ENCODE measurements at regions not wholly inside any gene's neighbourhood (a gene's known extent, or its start where the extent isn't known, plus 50 kb on each side); places are given as distances from the start of the nearest gene placed in this dataset.
A peak's percentile ranks its signal among the peaks of the same experiment; 100 is the strongest.
"Not testable (repeated sequence)": the region's sequence is repeated elsewhere in the genome, so short reads cannot be mapped to it uniquely, and the experiment has no call there.

DNA sequence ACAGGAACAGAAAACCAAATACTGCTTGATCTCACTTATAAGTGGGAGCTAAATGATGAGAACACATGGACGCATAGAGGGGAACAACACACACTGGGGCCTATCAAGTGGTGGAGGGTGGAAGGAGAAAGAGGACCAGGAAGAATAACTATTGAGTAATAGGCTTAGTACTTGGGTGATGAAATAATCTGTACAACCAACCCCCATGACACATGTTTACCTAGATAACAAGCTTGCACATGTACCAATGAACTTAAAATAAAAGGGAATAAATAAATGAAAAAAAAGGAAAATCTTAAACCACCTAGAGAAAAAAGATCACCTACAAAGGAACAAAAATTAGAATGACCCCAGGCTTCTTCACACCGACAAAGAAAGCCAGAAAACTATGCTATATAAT, 133.5 kb downstream of the KLRB1 start:
- not testable (repeated sequence) for H3K36me3 Mint-ChIP-seq (ENCODE audit: low read depth)

DNA sequence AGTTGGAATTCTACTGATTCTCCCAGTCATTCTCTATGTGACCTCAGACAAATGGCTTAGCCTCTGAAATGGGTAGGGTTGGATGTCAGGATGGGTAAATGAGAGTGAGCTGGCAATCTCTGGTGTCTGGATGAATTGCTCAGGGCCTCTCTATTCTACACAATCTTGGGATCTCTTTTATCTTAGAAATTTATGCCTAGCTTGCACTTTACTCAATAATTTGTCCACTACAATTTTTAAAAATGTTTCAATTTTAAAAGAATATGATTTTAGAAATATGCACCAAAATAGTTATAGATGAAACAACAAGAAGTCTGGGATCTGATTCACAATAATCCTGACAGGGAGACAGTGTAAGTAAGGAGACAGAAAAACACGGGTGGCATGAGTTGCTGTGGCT, 134.1 kb downstream of the KLRB1 start:
- H3K27me3 ChIP-seq (ENCODE audit: control insufficient read depth in 1 of 2, insufficient read depth in 2 of 2, low read length in 2 of 2); H3K9me3 ChIP-seq (ENCODE audit: control insufficient read depth in 1 of 2, insufficient read depth in 1 of 2, low read length in 2 of 2); ATAC-seq (ENCODE audit: poor library complexity); H3K27ac ChIP-seq (ENCODE audit: low read depth in 1 of 2, low read length in 2 of 2); POLR2A ChIA-PET; H3K36me3 Mint-ChIP-seq (ENCODE audit: low read depth); DNase-seq; H3K4me3 ChIP-seq (ENCODE audit: low read length); H3K27ac Mint-ChIP-seq; CTCF ChIA-PET; H3K9me3 Mint-ChIP-seq; H3K27me3 Mint-ChIP-seq; H3K4me3 Mint-ChIP-seq; H3K36me3 ChIP-seq (ENCODE audit: insufficient read depth, low read length): not testable (repeated sequence)
- intact Hi-C loops (cut with DNase I, micrococcal nuclease) = loop anchor here (5.0 to 10.0 kb wide), 2 partner anchors 114 to 121 kb away; no protein-coding TSS in a partner anchor
- H3K4me1 Mint-ChIP-seq (ENCODE audit: low read depth) = peaks cover 16% of the 10 kb centered on the region
- H3K4me1 ChIP-seq (ENCODE audit: insufficient read depth, low read length) = peaks cover 14% of the 10 kb centered on the region

More for the DNA sequence above, 133.5 kb downstream of the KLRB1 start:
- intact Hi-C loops (cut with DNase I, micrococcal nuclease) = loop anchor here (5.0 to 10.0 kb wide), 2 partner anchors 113 to 121 kb away; no protein-coding TSS in a partner anchor
- H3K27me3 Mint-ChIP-seq; H3K9me3 ChIP-seq (ENCODE audit: control insufficient read depth in 1 of 2, insufficient read depth in 1 of 2, low read length in 2 of 2); H3K27me3 ChIP-seq (ENCODE audit: control insufficient read depth in 1 of 2, insufficient read depth in 2 of 2, low read length in 2 of 2); H3K36me3 ChIP-seq (ENCODE audit: insufficient read depth, low read length); H3K4me1 ChIP-seq (ENCODE audit: insufficient read depth, low read length); POLR2A ChIA-PET; H3K9me3 Mint-ChIP-seq; H3K4me3 Mint-ChIP-seq; CTCF ChIA-PET; H3K4me3 ChIP-seq (ENCODE audit: low read length); H3K27ac ChIP-seq (ENCODE audit: low read depth in 1 of 2, low read length in 2 of 2); DNase-seq; H3K27ac Mint-ChIP-seq; ATAC-seq (ENCODE audit: poor library complexity): not testable (repeated sequence)
- H3K4me1 Mint-ChIP-seq (ENCODE audit: low read depth) = peaks cover 11% of the 10 kb centered on the region

DNA sequence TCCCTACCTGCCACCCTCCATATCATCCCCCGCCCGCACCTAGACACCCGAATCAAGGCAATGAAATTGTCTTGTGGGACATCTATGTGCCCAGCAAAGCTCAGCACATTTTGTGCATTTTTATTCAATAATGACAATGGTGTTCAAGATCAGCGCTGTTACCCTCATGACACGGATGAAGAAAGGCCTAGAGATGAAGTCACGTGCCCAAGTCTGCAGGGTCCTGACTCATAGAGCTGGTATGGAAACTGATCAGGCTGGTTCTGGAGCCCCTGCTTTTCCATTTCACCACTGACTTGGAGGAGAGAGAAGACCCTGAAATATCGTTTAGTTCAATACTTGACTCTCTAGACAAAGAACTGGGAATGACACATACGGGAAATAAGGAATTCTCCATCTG, 136.2 kb downstream of the KLRB1 start:
- CTCF ChIA-PET = not testable (repeated sequence)
- H3K4me1 Mint-ChIP-seq (ENCODE audit: low read depth) = peaks cover 24% of the 10 kb centered on the region

DNA sequence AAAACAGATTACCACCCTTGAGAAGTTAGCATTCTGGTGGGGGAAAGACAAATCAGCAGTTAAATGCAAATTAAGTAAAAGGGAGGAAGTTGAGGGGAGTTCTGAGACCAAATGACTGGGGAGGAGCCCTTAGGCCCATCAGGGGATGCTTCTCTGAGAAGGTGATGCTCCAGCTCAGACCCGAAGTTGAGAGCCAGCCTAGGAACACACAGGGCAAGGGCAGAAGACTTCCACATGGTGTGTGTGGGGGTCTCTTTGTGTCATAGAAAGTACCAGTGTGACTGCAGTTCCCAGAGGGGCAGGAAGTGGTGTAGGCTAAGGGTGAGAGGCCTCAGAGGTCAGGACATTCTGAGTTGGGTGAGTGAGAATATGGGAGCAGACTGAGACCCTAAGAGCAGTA, 137.3 kb downstream of the KLRB1 start:
- H3K4me3 ChIP-seq (ENCODE audit: low read length); H3K9me3 Mint-ChIP-seq; H3K36me3 Mint-ChIP-seq (ENCODE audit: low read depth); H3K27ac ChIP-seq (ENCODE audit: low read depth in 1 of 2, low read length in 2 of 2); POLR2A ChIA-PET; CTCF ChIA-PET; H3K27me3 Mint-ChIP-seq; H3K27ac Mint-ChIP-seq; H3K27me3 ChIP-seq (ENCODE audit: control insufficient read depth in 1 of 2, insufficient read depth in 2 of 2, low read length in 2 of 2); H3K9me3 ChIP-seq (ENCODE audit: control insufficient read depth in 1 of 2, insufficient read depth in 1 of 2, low read length in 2 of 2); H3K36me3 ChIP-seq (ENCODE audit: insufficient read depth, low read length); ATAC-seq (ENCODE audit: poor library complexity); H3K4me3 Mint-ChIP-seq: not testable (repeated sequence)
- H3K4me1 Mint-ChIP-seq (ENCODE audit: low read depth) = peaks cover 24% of the 10 kb centered on the region
- DNase-seq = peak in 1 of 14 experiments; percentile 11
- H3K4me1 ChIP-seq (ENCODE audit: insufficient read depth, low read length) = peaks cover 18% of the 10 kb centered on the region
- intact Hi-C loops (cut with DNase I, micrococcal nuclease) = loop anchor here (2.0 to 10.0 kb wide), 3 partner anchors 117 to 140 kb away; no protein-coding TSS in a partner anchor

More for the DNA sequence above, 136.2 kb downstream of the KLRB1 start:
- H3K36me3 Mint-ChIP-seq (ENCODE audit: low read depth); H3K27ac ChIP-seq (ENCODE audit: low read depth in 1 of 2, low read length in 2 of 2); H3K27me3 ChIP-seq (ENCODE audit: control insufficient read depth in 1 of 2, insufficient read depth in 2 of 2, low read length in 2 of 2); ATAC-seq (ENCODE audit: poor library complexity); H3K9me3 ChIP-seq (ENCODE audit: control insufficient read depth in 1 of 2, insufficient read depth in 1 of 2, low read length in 2 of 2); H3K27me3 Mint-ChIP-seq; H3K36me3 ChIP-seq (ENCODE audit: insufficient read depth, low read length); H3K27ac Mint-ChIP-seq; H3K4me3 Mint-ChIP-seq; POLR2A ChIA-PET; H3K9me3 Mint-ChIP-seq; DNase-seq; H3K4me3 ChIP-seq (ENCODE audit: low read length): not testable (repeated sequence)
- intact Hi-C loops (cut with DNase I, micrococcal nuclease) = loop anchor here (2.0 to 10.0 kb wide), 3 partner anchors 116 to 141 kb away; no protein-coding TSS in a partner anchor
- H3K4me1 ChIP-seq (ENCODE audit: insufficient read depth, low read length) = peaks cover 18% of the 10 kb centered on the region

DNA sequence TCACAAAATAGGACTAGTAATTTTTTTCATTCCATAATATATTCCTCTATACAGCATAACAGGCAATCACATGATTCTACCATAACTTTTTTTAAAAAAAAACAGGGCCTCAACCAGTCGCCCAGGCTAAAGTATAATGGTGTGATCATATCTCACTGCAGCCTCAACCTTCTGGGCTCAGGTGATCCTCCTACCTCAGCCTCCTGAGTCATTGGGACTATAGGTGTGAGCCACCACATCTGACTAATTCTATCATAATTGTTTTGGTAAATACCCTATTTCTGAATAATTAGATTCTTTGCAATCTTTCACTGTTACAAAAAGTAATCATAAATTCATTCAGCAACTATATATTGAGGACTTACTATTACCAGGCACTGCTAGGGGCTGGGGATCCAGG, 137.8 kb downstream of the KLRB1 start:
- H3K4me1 ChIP-seq (ENCODE audit: insufficient read depth, low read length) = peaks cover 18% of the 10 kb centered on the region
- H3K4me3 Mint-ChIP-seq; H3K36me3 Mint-ChIP-seq (ENCODE audit: low read depth); H3K4me3 ChIP-seq (ENCODE audit: low read length); POLR2A ChIA-PET; H3K9me3 ChIP-seq (ENCODE audit: control insufficient read depth in 1 of 2, insufficient read depth in 1 of 2, low read length in 2 of 2); H3K27ac ChIP-seq (ENCODE audit: low read depth in 1 of 2, low read length in 2 of 2); H3K27ac Mint-ChIP-seq; DNase-seq; H3K27me3 Mint-ChIP-seq; H3K9me3 Mint-ChIP-seq; H3K36me3 ChIP-seq (ENCODE audit: insufficient read depth, low read length); ATAC-seq (ENCODE audit: poor library complexity); H3K27me3 ChIP-seq (ENCODE audit: control insufficient read depth in 1 of 2, insufficient read depth in 2 of 2, low read length in 2 of 2): not testable (repeated sequence)
- peaks cover 24% of the 10 kb centered on the region for H3K4me1 Mint-ChIP-seq (ENCODE audit: low read depth)
- intact Hi-C loops (cut with DNase I, micrococcal nuclease) = loop anchor here (2.0 to 10.0 kb wide), 3 partner anchors 117 to 139 kb away; no protein-coding TSS in a partner anchor
- CTCF ChIA-PET = interaction anchor here (0.8 kb wide), 1 partner anchor 114 kb away, joined by 3 read pairs; no protein-coding TSS in a partner anchor

DNA sequence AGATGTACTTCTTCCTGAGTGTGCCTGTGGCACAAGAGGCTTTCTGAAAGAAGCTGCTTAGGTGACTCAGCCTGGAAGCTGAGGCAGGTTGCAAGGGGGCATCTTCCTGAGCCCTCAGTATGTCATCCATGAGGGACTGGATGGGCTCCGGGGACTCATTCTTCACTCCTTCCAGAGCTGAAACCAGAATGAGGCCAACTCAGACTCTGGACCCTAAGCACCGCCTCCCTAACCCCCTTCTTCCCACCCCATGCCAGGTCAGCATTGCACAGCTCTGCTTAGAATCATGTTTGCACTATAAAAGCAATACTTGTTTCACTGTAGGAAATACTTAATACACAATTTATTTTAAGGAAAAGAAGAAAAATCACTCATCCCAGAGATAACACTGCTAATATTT, 138.3 kb downstream of the KLRB1 start:
- H3K4me3 Mint-ChIP-seq; H3K27ac Mint-ChIP-seq; H3K36me3 ChIP-seq (ENCODE audit: insufficient read depth, low read length); intact Hi-C loops (cut with DNase I, micrococcal nuclease); ATAC-seq (ENCODE audit: poor library complexity); DNase-seq; H3K36me3 Mint-ChIP-seq (ENCODE audit: low read depth); POLR2A ChIA-PET; H3K27me3 Mint-ChIP-seq; H3K27me3 ChIP-seq (ENCODE audit: control insufficient read depth in 1 of 2, insufficient read depth in 2 of 2, low read length in 2 of 2); H3K4me3 ChIP-seq (ENCODE audit: low read length); H3K27ac ChIP-seq (ENCODE audit: low read depth in 1 of 2, low read length in 2 of 2); H3K9me3 ChIP-seq (ENCODE audit: control insufficient read depth in 1 of 2, insufficient read depth in 1 of 2, low read length in 2 of 2); H3K9me3 Mint-ChIP-seq: not testable (repeated sequence)
- peaks cover 24% of the 10 kb centered on the region for H3K4me1 Mint-ChIP-seq (ENCODE audit: low read depth)
- H3K4me1 ChIP-seq (ENCODE audit: insufficient read depth, low read length) = peaks cover 18% of the 10 kb centered on the region
- CTCF ChIA-PET = interaction anchor here (0.8 kb wide), 1 partner anchor 114 kb away, joined by 3 read pairs; no protein-coding TSS in a partner anchor

Measured in CD4-positive, alpha-beta T cell (primary cell).